GM12878 (cell line): ENCODE measurements at regions not wholly inside any gene's neighbourhood (a gene's known extent, or its start where the extent isn't known, plus 50 kb on each side); places are given as distances from the start of the nearest gene placed in this dataset.

Experiments
- ATAC-seq: fragments of 200-7000 bp; cut with Tn5 transposase; 3 replicates; pipeline ENCODE4 v1.9.1; 2020; ENCODE audit warnings: mild to moderate bottlenecking, moderate library complexity
- BruUV-seq: library from RNA; stranded (reverse); fragments of 400-500 nt; replicated peaks from 2 replicates; lab custom pipeline; 2021; lab: Mats Ljungman, UMichigan
- CTCF ChIA-PET: fragments of 300-600 bp; sonication (Branson Sonifier 250); formaldehyde crosslinking; extraction: SDS; loops from one replicate; lab custom pipeline; 2021; ENCODE audit warnings: inconsistent platforms; lab: Yijun Ruan, JAX
- POLR2A ChIA-PET: fragments of 350-600 bp; formaldehyde crosslinking; extraction: SDS; loops from one replicate; lab custom pipeline; 2021; ENCODE audit warnings: inconsistent platforms; lab: Charles Lee
- RAD21 ChIA-PET: fragments of 300-600 bp; sonication (Branson Sonifier 250); formaldehyde crosslinking; loops from one replicate; lab custom pipeline; 2023; ENCODE audit warnings: antibody characterized with exemption; ENCODE audit not compliant: unreplicated experiment; lab: Charles Lee
- SMC1A ChIA-PET: fragments of 300-600 bp; sonication (Branson Sonifier 250); formaldehyde crosslinking; loops from one replicate; lab custom pipeline; 2023; ENCODE audit not compliant: unreplicated experiment, uncharacterized antibody; lab: Charles Lee
- DNase-seq: peaks from one replicate; pipeline ENCODE4 v3.0.0-alpha.2; 2011; ENCODE audit warnings: low read depth, low spot score
- FAIRE-seq: peaks from 3 replicates; lab custom pipeline; 2011; peaks lifted over from hg19 to GRCh38; lab: Jason Lieb, UNC
- H2AFZ ChIP-seq: 2 replicates; pipeline ENCODE4 v1.6.0; 2011; ENCODE audit warnings: low read depth, low read length, control low read depth; ENCODE audit not compliant: control insufficient read depth
- H3K27ac ChIP-seq: 2 replicates; pipeline ENCODE4 v1.5.1; 2011; ENCODE audit warnings: control low read depth; ENCODE audit not compliant: control insufficient read depth, insufficient read depth
- H3K27me3 ChIP-seq, 2 experiments: replicated peaks in 1 of 2; 2 replicates each; pipeline versions ENCODE4 v1.6.0 to v1.6.1; 2011; ENCODE audit warnings: low read length in 1 of 2; ENCODE audit not compliant: control insufficient read depth in 2 of 2, insufficient read depth in 2 of 2
- H3K36me3 ChIP-seq, 2 experiments: 2 replicates each; pipeline ENCODE4 v1.5.1; 2011; ENCODE audit warnings: low read length in 1 of 2; ENCODE audit not compliant: control insufficient read depth in 2 of 2, insufficient read depth in 2 of 2
- H3K4me1 ChIP-seq: 2 replicates; pipeline ENCODE4 v1.6.1; 2011; ENCODE audit warnings: mild to moderate bottlenecking, low read length, moderate library complexity, mixed read lengths; ENCODE audit not compliant: control insufficient read depth, insufficient read depth
- H3K4me2 ChIP-seq: 2 replicates; pipeline ENCODE4 v1.6.0; 2011; ENCODE audit warnings: control low read depth; ENCODE audit not compliant: control insufficient read depth, insufficient read depth
- H3K4me3 ChIP-seq: fragments of 200-600 bp; sonication (generic); 2 replicates; pipeline ENCODE4 v1.5.1; 2016
- H3K79me2 ChIP-seq: 2 replicates; pipeline ENCODE4 v1.6.0; 2011; ENCODE audit warnings: low read length; ENCODE audit not compliant: control insufficient read depth, insufficient read depth
- H3K9ac ChIP-seq: 2 replicates; pipeline ENCODE4 v1.8.0; 2011; ENCODE audit warnings: low read length, control low read depth, mixed read lengths; ENCODE audit not compliant: control insufficient read depth, insufficient read depth
- H3K9me3 ChIP-seq: replicated peaks from 3 replicates; pipeline ENCODE4 v1.5.1; 2011; ENCODE audit warnings: mild to moderate bottlenecking, low read length; ENCODE audit not compliant: control insufficient read depth, insufficient read depth
- H4K20me1 ChIP-seq: 2 replicates; pipeline ENCODE4 v1.6.0; 2011; ENCODE audit not compliant: control insufficient read depth, insufficient read depth
- BHLHE40 ChIP-seq, 2 experiments: fragments of 450-650 bp in 1 of 2; IDR thresholded peaks; 2 replicates each; pipeline ENCODE4 v1.6.1; 2011 to 2017; ENCODE audit warnings: low read depth in 2 of 2, borderline replicate concordance in 1 of 2, improper control_type of control experiment in 1 of 2, low read length in 1 of 2, mild to moderate bottlenecking in 1 of 2
- CHD2 ChIP-seq: IDR thresholded peaks from 2 replicates; pipeline ENCODE4 v1.6.1; 2011; ENCODE audit warnings: low read depth, low read length, improper control_type of control experiment, borderline replicate concordance
- GABPA ChIP-seq: IDR thresholded peaks from 2 replicates; pipeline ENCODE4 v1.6.1; 2014; ENCODE audit warnings: antibody characterized with exemption, low read depth, mild to moderate bottlenecking, inconsistent platforms
- KDM1A ChIP-seq: fragments of 200-600 bp; sonication (generic); IDR thresholded peaks from 2 replicates; pipeline ENCODE4 v1.6.1; 2016; ENCODE audit warnings: borderline replicate concordance
- KLF5 ChIP-seq: fragments of 450-650 bp; IDR thresholded peaks from 2 replicates; pipeline ENCODE4 v1.6.1; 2014; ENCODE audit warnings: mild to moderate bottlenecking; ENCODE audit not compliant: partially characterized antibody
- MYC ChIP-seq: IDR thresholded peaks from 2 replicates; pipeline ENCODE4 v1.6.1; 2011; ENCODE audit warnings: mild to moderate bottlenecking, low read length, moderate library complexity, inconsistent platforms; ENCODE audit not compliant: insufficient read depth, insufficient replicate concordance, insufficient read length, severe bottlenecking
- NBN ChIP-seq: fragments of 450-650 bp; IDR thresholded peaks from 2 replicates; pipeline ENCODE4 v1.6.1; 2016
- NR2C2 ChIP-seq: IDR thresholded peaks from 2 replicates; pipeline ENCODE4 v1.6.1; 2011; ENCODE audit warnings: borderline replicate concordance, low read depth; ENCODE audit not compliant: control insufficient read depth, insufficient read length
- POLR2A ChIP-seq: IDR thresholded peaks from 2 replicates; pipeline ENCODE4 v1.6.1; 2011; ENCODE audit warnings: low read depth, mild to moderate bottlenecking, low read length
- SIX5 ChIP-seq: IDR thresholded peaks from 2 replicates; pipeline ENCODE4 v1.6.1; 2011; ENCODE audit warnings: mild to moderate bottlenecking, low read depth, low read length, moderate library complexity; ENCODE audit not compliant: severe bottlenecking
- SPI1 ChIP-seq: IDR thresholded peaks from 2 replicates; pipeline ENCODE4 v1.6.1; 2011; ENCODE audit warnings: low read depth, mild to moderate bottlenecking, low read length, moderate library complexity, borderline replicate concordance; ENCODE audit not compliant: insufficient read depth
- STAT1 ChIP-seq: fragments of 450-650 bp; conservative IDR thresholded peaks from 2 replicates; pipeline ENCODE4 v1.6.1; 2014; ENCODE audit warnings: antibody characterized with exemption, mild to moderate bottlenecking
- WRNIP1 ChIP-seq: IDR thresholded peaks from 2 replicates; pipeline ENCODE4 v1.6.1; 2011; ENCODE audit warnings: low read depth, low read length, improper control_type of control experiment, borderline replicate concordance
- WGBS: methylation state at CpG from one replicate; pipeline ENCODE4 v1.1.6; 2016; ENCODE audit warnings: low lambda C conversion rate; ENCODE audit not compliant: insufficient replicate concordance, insufficient coverage; ENCODE audit errors: missing lambda C conversion rate; 5-methylcytosine and 5-hydroxymethylcytosine counted together
- in situ Hi-C: fragments of 300-500 bp; cut with MboI; formaldehyde crosslinking; loops from 9 replicates; pipeline ENCODE4 v1.14.3; 2018; ENCODE audit warnings: mixed read lengths
- intact Hi-C: fragments of 100-400 bp; cut with micrococcal nuclease; formaldehyde crosslinking; loops from one replicate; pipeline ENCODE4 v1.14.2; 2022; ENCODE audit not compliant: unreplicated experiment
- TF ChIP-seq, protein P1 (sequence below): fragments of 450-650 bp; IDR thresholded peaks from 2 replicates; pipeline ENCODE4 v1.6.1; 2016; ENCODE audit warnings: mild to moderate bottlenecking
- TF ChIP-seq, protein P2 (sequence below): IDR thresholded peaks from 2 replicates; pipeline ENCODE4 v1.6.1; 2011; ENCODE audit warnings: mild to moderate bottlenecking, low read depth, low read length, moderate library complexity; ENCODE audit not compliant: insufficient replicate concordance

DNA sequence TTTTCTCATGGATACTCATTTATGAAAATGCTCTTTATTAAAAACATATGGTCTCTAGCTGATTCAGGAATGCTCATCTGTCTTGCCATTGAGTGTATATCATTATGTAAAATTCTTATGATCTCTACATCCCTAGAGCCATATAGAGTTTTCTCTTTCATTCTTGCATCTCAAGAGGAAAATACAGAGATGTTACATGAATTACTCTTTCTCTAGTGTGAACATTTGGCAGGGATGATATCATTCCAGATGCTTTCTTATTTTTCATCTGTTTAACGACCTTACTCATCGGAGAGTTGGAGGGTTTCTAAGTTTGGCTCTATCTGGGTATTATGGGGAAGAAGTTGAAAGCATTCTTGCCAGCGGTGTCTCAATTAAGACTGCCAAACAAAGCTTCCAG is 202.9 kb upstream of the SLC7A11 start:
- no TSS peak for BruUV-seq
- ATAC-seq (no peak), DNase-seq (no peak), FAIRE-seq (no peak)
- no peaks in the 10 kb centered on the region for H3K4me1 ChIP-seq
- RAD21 ChIA-PET: no interaction called here
- no peaks in the 10 kb centered on the region for H3K36me3 ChIP-seq
- intact Hi-C loops: no loop called here
- H3K4me3 ChIP-seq: no peak overlapping the region
- TF ChIP-seq NBN (no peak), WRNIP1 (no peak), SIX5 (no peak), KLF5 (no peak)
- TF ChIP-seq, protein P1, sequence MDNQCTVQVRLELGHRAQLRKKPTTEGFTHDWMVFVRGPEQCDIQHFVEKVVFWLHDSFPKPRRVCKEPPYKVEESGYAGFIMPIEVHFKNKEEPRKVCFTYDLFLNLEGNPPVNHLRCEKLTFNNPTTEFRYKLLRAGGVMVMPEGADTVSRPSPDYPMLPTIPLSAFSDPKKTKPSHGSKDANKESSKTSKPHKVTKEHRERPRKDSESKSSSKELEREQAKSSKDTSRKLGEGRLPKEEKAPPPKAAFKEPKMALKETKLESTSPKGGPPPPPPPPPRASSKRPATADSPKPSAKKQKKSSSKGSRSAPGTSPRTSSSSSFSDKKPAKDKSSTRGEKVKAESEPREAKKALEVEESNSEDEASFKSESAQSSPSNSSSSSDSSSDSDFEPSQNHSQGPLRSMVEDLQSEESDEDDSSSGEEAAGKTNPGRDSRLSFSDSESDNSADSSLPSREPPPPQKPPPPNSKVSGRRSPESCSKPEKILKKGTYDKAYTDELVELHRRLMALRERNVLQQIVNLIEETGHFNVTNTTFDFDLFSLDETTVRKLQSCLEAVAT: no peak
- H3K27me3 ChIP-seq: no peaks in the 10 kb centered on the region
- H3K9ac ChIP-seq: no peak overlapping the region
- H2AFZ ChIP-seq: no peak overlapping the region
- SMC1A ChIA-PET: no interaction called here
- H3K79me2 ChIP-seq: no peaks in the 10 kb centered on the region
- no peak overlapping the region for H3K4me2 ChIP-seq
- POLR2A ChIA-PET: no interaction called here
- 39% methylated on average over 3 of the region's 3 CpGs for WGBS
- in situ Hi-C loops: no loop called here
- H4K20me1 ChIP-seq: no peaks in the 10 kb centered on the region
- H3K27ac ChIP-seq: no peak overlapping the region
- CTCF ChIA-PET: interaction anchor here (0.7 kb wide), 1 partner anchor 39 kb away, joined by 3 read pairs; no protein-coding TSS in a partner anchor
- no peaks in the 10 kb centered on the region; the same call in 2 of the 3 replicates for H3K9me3 ChIP-seq

DNA sequence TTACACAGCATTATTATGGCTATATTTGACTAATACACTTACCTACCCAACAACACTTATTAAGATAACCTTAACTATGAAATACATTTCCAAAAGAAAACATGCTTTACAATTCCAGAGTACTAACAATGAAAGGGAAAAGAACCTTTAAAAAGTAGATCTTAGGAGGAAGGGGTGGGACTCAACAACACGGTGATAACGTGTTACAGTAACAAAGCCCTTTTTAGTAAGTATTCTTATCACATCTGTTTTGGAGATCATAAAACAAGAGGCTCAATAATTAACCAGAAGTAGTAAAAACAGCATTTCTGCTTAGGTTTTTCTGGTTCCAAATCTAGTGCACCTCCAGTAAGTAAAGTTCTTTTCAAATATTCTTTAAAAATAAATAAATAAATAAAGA is 202.1 kb upstream of the SLC7A11 start:
- Histone ChIP-seq H3K36me3 (no peaks in the 10 kb centered on the region), H3K27ac (no peak overlapping the region), H3K4me3 (no peak overlapping the region), H3K9me3 (no peaks in the 10 kb centered on the region; the same call in 2 of the 3 replicates), H3K27me3 (no peaks in the 10 kb centered on the region), H3K9ac (no peak overlapping the region), H4K20me1 (no peaks in the 10 kb centered on the region), H3K79me2 (no peaks in the 10 kb centered on the region), H2AFZ (no peak overlapping the region), H3K4me2 (no peak overlapping the region), H3K4me1 (no peaks in the 10 kb centered on the region)
- POLR2A ChIA-PET: no interaction called here
- 38% methylated on average over 2 of the region's 2 CpGs for WGBS
- RAD21 ChIA-PET: no interaction called here
- no TSS peak for BruUV-seq
- in situ Hi-C loops (no loop called here), intact Hi-C loops (no loop called here)
- FAIRE-seq: no peak
- DNase-seq: no peak
- CTCF ChIA-PET: no interaction called here
- SMC1A ChIA-PET: no interaction called here
- ATAC-seq: no peak
- TF ChIP-seq, protein P2, sequence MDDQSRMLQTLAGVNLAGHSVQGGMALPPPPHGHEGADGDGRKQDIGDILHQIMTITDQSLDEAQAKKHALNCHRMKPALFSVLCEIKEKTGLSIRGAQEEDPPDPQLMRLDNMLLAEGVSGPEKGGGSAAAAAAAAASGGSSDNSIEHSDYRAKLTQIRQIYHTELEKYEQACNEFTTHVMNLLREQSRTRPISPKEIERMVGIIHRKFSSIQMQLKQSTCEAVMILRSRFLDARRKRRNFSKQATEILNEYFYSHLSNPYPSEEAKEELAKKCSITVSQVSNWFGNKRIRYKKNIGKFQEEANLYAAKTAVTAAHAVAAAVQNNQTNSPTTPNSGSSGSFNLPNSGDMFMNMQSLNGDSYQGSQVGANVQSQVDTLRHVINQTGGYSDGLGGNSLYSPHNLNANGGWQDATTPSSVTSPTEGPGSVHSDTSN: no peak
- TF ChIP-seq KDM1A (no peak), BHLHE40 (IDR thresholded peaks at IDR 0.05; ENCODE audit: borderline replicate concordance in 1 of 2, low read depth in 2 of 2, low read length in 1 of 2) (no peak), CHD2 (no peak), SPI1 (no peak), NR2C2 (no peak), MYC (no peak), GABPA (no peak), POLR2A (no peak), STAT1 (no peak)
